ENCODE measurements at regions not wholly inside any gene's neighbourhood (a gene's known extent, or its start where the extent isn't known, plus 50 kb on each side); places are given as distances from the start of the nearest gene placed in this dataset.
A peak's percentile ranks its signal among the peaks of the same experiment; 100 is the strongest.
"Not testable (repeated sequence)": the region's sequence is repeated elsewhere in the genome, so short reads cannot be mapped to it uniquely, and the experiment has no call there.

GRCh38 chr2:22027345-22028005 is 903.7 kb downstream of the TDRD15 start:
- no peak for DNase-seq

- no peak for DNase-seq
Measured at GRCh38 chr2:22035361-22035830, 911.6 kb downstream of the TDRD15 start.

GRCh38 chr2:22037274-22037673 is 913.5 kb downstream of the TDRD15 start:
- DNase-seq: no peak

- no peak for DNase-seq
Measured at GRCh38 chr2:22043784-22044183, 920.0 kb downstream of the TDRD15 start.

GRCh38 chr2:22055784-22056620 is 932.2 kb downstream of the TDRD15 start:
- DNase-seq: no peak

GRCh38 chr2:22056621-22057132 is 932.9 kb downstream of the TDRD15 start:
- no peak for DNase-seq

- DNase-seq: no peak
Measured at GRCh38 chr2:22062679-22063078, 938.9 kb downstream of the TDRD15 start.

GRCh38 chr2:22076454-22076853 is 952.7 kb downstream of the TDRD15 start:
- DNase-seq: no peak

GRCh38 chr2:22078701-22079100 is 954.9 kb downstream of the TDRD15 start:
- DNase-seq: no peak

- DNase-seq: no peak
Measured at GRCh38 chr2:22079583-22079982, 955.8 kb downstream of the TDRD15 start.

GRCh38 chr2:22086726-22087125 is 963.0 kb downstream of the TDRD15 start:
- no peak for DNase-seq

GRCh38 chr2:22103617-22104016 is 979.8 kb downstream of the TDRD15 start:
- not testable (repeated sequence) for DNase-seq

GRCh38 chr2:22110244-22110651 is 986.5 kb downstream of the TDRD15 start:
- DNase-seq: no peak

GRCh38 chr2:22124003-22124402 is 1000.2 kb downstream of the TDRD15 start:
- no peak for DNase-seq

- DNase-seq: no peak
Measured at GRCh38 chr2:22126106-22126505, 1002.3 kb downstream of the TDRD15 start.

GRCh38 chr2:22126978-22127377 is 1003.2 kb downstream of the TDRD15 start:
- DNase-seq: no peak

- DNase-seq: peak in 1 of 2 experiments; percentile 65
Measured at GRCh38 chr2:22134421-22134820, 1010.7 kb downstream of the TDRD15 start.

GRCh38 chr2:22136446-22136845 is 1012.7 kb downstream of the TDRD15 start:
- no peak for DNase-seq

- DNase-seq: no peak
Measured at GRCh38 chr2:22143840-22144239, 1020.1 kb downstream of the TDRD15 start.

- no peak for DNase-seq
Measured at GRCh38 chr2:22153931-22154613, 1030.3 kb downstream of the TDRD15 start.

- not testable (repeated sequence) for DNase-seq
Measured at GRCh38 chr2:22156661-22157060, 1032.9 kb downstream of the TDRD15 start.

GRCh38 chr2:22167256-22167655 is 1043.5 kb downstream of the TDRD15 start:
- no peak for DNase-seq

GRCh38 chr2:22175003-22175402 is 1051.2 kb downstream of the TDRD15 start:
- no peak for DNase-seq

Data from NCI-H524 (cell line).